Testis (tissue), 2 donors: ENCODE measurements at regions not wholly inside any gene's neighbourhood (a gene's known extent, or its start where the extent isn't known, plus 50 kb on each side); places are given as distances from the start of the nearest gene placed in this dataset.

ENCODE experiments used
- DNase-seq: peaks from one replicate; pipeline ENCODE4 v3.0.0-alpha.2; 2019
- H3K27ac ChIP-seq, 2 donors: fragments of 200-600 bp; sonication (generic); one replicate each; pipeline ENCODE4 v1.5.1; 2019
- H3K27me3 ChIP-seq: fragments of 200-600 bp; sonication (generic); one replicate; pipeline ENCODE4 v1.5.1; 2019
- H3K36me3 ChIP-seq: fragments of 200-600 bp; sonication (generic); one replicate; pipeline ENCODE4 v1.5.1; 2017; ENCODE audit warnings: low read depth; ENCODE audit errors: missing control alignments
- H3K4me1 ChIP-seq: fragments of 200-600 bp; sonication (generic); one replicate; pipeline ENCODE4 v1.5.1; 2019
- H3K4me3 ChIP-seq, 2 donors: fragments of 200-600 bp; sonication (generic); one replicate each; pipeline ENCODE4 v1.5.1; 2017 to 2019
- H3K9me3 ChIP-seq: fragments of 200-600 bp; sonication (generic); one replicate; pipeline ENCODE4 v1.5.1; 2017
- CTCF ChIP-seq, 3 experiments: fragments of 450-650 bp in 2 of 3; fragments of 200-600 bp in 1 of 3; sonication (generic) in 1 of 3; IDR thresholded peaks; one replicate each; pipeline ENCODE4 v1.5.1; 2016 to 2019; ENCODE audit warnings: antibody characterized with exemption in 3 of 3, mild to moderate bottlenecking in 2 of 3, moderate library complexity in 1 of 3
- POLR2A ChIP-seq: fragments of 450-650 bp; IDR thresholded peaks from one replicate; pipeline ENCODE4 v1.6.1; 2017; ENCODE audit warnings: antibody characterized with exemption, mild to moderate bottlenecking, moderate library complexity
- WGBS, 2 donors: methylation state at CpG; one replicate each; pipeline ENCODE4 v1.1.5; 2018; 5-methylcytosine and 5-hydroxymethylcytosine counted together
- intact Hi-C: fragments of 100-400 bp; cut with DNase I; formaldehyde crosslinking; loops from one replicate; pipeline ENCODE4 v1.15.1; 2023; ENCODE audit warnings: low total_unique reads

- Histone ChIP-seq H3K9me3 (no peaks in the 10 kb centered on the region), H3K36me3 (no peaks in the 10 kb centered on the region), H3K27ac (no peak overlapping the region), H3K4me1 (no peaks in the 10 kb centered on the region), H3K27me3 (no peaks in the 10 kb centered on the region), H3K4me3 (no peak overlapping the region)
- WGBS, 2 donors = 84 to 97% methylated on average over 6 of the region's 6 CpGs
- intact Hi-C loops = no loop called here
- TF ChIP-seq CTCF (IDR thresholded peaks at IDR 0.05) (no peak), POLR2A (no peak)
- no peak for DNase-seq
Observed at GRCh38 chr16:66295213-66295612, 71.3 kb upstream of the CDH5 start.

- Histone ChIP-seq H3K27ac (no peak overlapping the region), H3K4me1 (no peaks in the 10 kb centered on the region), H3K4me3 (no peak overlapping the region), H3K27me3 (no peaks in the 10 kb centered on the region), H3K9me3 (no peaks in the 10 kb centered on the region), H3K36me3 (no peaks in the 10 kb centered on the region)
- TF ChIP-seq CTCF (IDR thresholded peaks at IDR 0.05) (no peak), POLR2A (no peak)
- WGBS, 2 donors = 86 to 95% methylated on average over 4 of the region's 4 CpGs
- DNase-seq = no peak
- intact Hi-C loops = no loop called here
Observed at GRCh38 chr16:66294507-66294906, 72.0 kb upstream of the CDH5 start.

- Histone ChIP-seq H3K4me1 (no peaks in the 10 kb centered on the region), H3K27ac (no peak overlapping the region), H3K4me3 (no peak overlapping the region), H3K36me3 (no peaks in the 10 kb centered on the region), H3K27me3 (no peaks in the 10 kb centered on the region), H3K9me3 (no peaks in the 10 kb centered on the region)
- no peak for DNase-seq
- WGBS, 2 donors = 87 to 88% methylated on average over 7 of the region's 7 CpGs
- TF ChIP-seq CTCF (IDR thresholded peaks at IDR 0.05) (no peak), POLR2A (no peak)
- intact Hi-C loops = no loop called here
Observed at GRCh38 chr16:66293932-66294331, 72.6 kb upstream of the CDH5 start.

- WGBS, 2 donors = 72 to 84% methylated on average over 4 to 5 of the region's 5 CpGs
Observed at GRCh38 chr16:66293207-66293735, 73.2 kb upstream of the CDH5 start.

More at GRCh38 chr16:66293207-66293735, 73.2 kb upstream of the CDH5 start:
- no peaks in the 10 kb centered on the region for H3K4me1 ChIP-seq
- TF ChIP-seq POLR2A (no peak), CTCF (IDR thresholded peaks at IDR 0.05) (no peak)
- no peak overlapping the region for H3K27ac ChIP-seq
- H3K36me3 ChIP-seq = no peaks in the 10 kb centered on the region
- H3K27me3 ChIP-seq = no peaks in the 10 kb centered on the region
- H3K9me3 ChIP-seq = no peaks in the 10 kb centered on the region
- no peak for DNase-seq
- intact Hi-C loops = no loop called here
- no peak overlapping the region for H3K4me3 ChIP-seq
